Panc1 (cell line): ENCODE measurements at regions not wholly inside any gene's neighbourhood (a gene's known extent, or its start where the extent isn't known, plus 50 kb on each side); places are given as distances from the start of the nearest gene placed in this dataset.

Experiments used
- CTCF ChIP-seq: fragments of 450-650 bp; IDR thresholded peaks from 2 replicates; pipeline ENCODE4 v1.5.1; 2017; ENCODE audit warnings: mild to moderate bottlenecking
- POLR2AphosphoS5 ChIP-seq: IDR thresholded peaks from 2 replicates; pipeline ENCODE4 v1.6.1; 2012; ENCODE audit warnings: mild to moderate bottlenecking, low read depth, low read length, moderate library complexity

GRCh38 chr22:27613099-27614005, 188.2 kb downstream of the MN1 start:
- TF ChIP-seq CTCF = no peak
- TF ChIP-seq POLR2AphosphoS5 = no peak
